ENCODE measurements at regions not wholly inside any gene's neighbourhood (a gene's known extent, or its start where the extent isn't known, plus 50 kb on each side); places are given as distances from the start of the nearest gene placed in this dataset.

DNA sequence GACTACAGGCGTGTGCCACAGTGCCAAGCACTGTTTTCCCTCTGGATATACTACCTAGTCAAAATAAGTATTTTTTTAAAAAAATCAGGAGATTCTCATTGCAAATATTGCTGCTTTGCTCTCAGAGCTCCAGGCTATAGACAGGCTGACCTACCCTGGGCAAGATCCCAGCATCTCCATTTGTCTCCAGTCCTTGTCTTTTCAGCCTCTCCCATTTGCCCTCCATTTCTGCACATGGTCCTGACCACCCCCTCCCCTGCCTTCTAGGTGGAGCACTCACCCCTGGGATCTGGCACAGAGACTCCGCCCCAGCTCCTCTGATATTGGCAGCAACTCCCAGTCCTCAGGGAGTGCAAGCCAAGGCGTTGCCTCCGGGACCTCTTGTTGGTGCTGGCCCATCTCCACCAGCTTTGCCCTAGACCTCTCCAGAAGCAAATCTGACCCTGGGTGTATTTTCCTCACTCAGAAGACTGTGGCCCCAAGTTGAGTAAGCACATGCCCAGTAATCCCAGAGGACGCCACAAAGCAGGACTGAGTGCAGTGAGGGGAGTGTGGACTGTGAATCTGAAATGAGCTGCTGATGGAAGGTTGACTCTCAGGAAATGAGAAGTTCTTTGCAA, 120.6 kb downstream of the MTPAP start:
- TF ChIP-seq, protein P1, sequence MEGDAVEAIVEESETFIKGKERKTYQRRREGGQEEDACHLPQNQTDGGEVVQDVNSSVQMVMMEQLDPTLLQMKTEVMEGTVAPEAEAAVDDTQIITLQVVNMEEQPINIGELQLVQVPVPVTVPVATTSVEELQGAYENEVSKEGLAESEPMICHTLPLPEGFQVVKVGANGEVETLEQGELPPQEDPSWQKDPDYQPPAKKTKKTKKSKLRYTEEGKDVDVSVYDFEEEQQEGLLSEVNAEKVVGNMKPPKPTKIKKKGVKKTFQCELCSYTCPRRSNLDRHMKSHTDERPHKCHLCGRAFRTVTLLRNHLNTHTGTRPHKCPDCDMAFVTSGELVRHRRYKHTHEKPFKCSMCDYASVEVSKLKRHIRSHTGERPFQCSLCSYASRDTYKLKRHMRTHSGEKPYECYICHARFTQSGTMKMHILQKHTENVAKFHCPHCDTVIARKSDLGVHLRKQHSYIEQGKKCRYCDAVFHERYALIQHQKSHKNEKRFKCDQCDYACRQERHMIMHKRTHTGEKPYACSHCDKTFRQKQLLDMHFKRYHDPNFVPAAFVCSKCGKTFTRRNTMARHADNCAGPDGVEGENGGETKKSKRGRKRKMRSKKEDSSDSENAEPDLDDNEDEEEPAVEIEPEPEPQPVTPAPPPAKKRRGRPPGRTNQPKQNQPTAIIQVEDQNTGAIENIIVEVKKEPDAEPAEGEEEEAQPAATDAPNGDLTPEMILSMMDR (IDR thresholded peaks at IDR 0.05), result no peak
- TF ChIP-seq POLR2AphosphoS5 (IDR thresholded peaks at IDR 0.05) (no peak), POLR2A (IDR thresholded peaks at IDR 0.05) (no peak)

All from stomach (tissue), 4 donors.